ENCODE measurements at regions not wholly inside any gene's neighbourhood (a gene's known extent, or its start where the extent isn't known, plus 50 kb on each side); places are given as distances from the start of the nearest gene placed in this dataset.
"Not testable (repeated sequence)": the region's sequence is repeated elsewhere in the genome, so short reads cannot be mapped to it uniquely, and the experiment has no call there.

- no peak for DNase-seq
Observed at GRCh38 chr6:3921663-3922062, 72.5 kb downstream of the FAM50B start.

GRCh38 chr6:3922619-3923018, 73.4 kb downstream of the FAM50B start:
- not testable (repeated sequence) for DNase-seq

GRCh38 chr6:3925223-3926149, 76.3 kb downstream of the FAM50B start:
- DNase-seq, result peak in 1 of 2 experiments; percentile 8

GRCh38 chr6:3926150-3926482, 76.9 kb downstream of the FAM50B start:
- DNase-seq, result no peak

- DNase-seq, result no peak
Observed at GRCh38 chr6:3928111-3928510, 78.9 kb downstream of the FAM50B start.

- DNase-seq, result no peak
Observed at GRCh38 chr6:3929281-3929798, 80.2 kb downstream of the FAM50B start.

- no peak for DNase-seq
Observed at GRCh38 chr6:3937438-3937837, 88.3 kb downstream of the FAM50B start.

- no peak for DNase-seq
Observed at GRCh38 chr6:3938715-3939367, 89.7 kb downstream of the FAM50B start.

- DNase-seq, result no peak
Observed at GRCh38 chr6:3939368-3939958, 90.3 kb downstream of the FAM50B start.

- DNase-seq, result no peak
Observed at GRCh38 chr6:3939964-3940363, 90.8 kb downstream of the FAM50B start.

- no peak for DNase-seq
Observed at GRCh38 chr6:3940703-3941102, 91.5 kb downstream of the FAM50B start.

GRCh38 chr6:3943331-3943765, 94.2 kb downstream of the FAM50B start:
- DNase-seq, result no peak

- DNase-seq, result no peak
Observed at GRCh38 chr6:3944246-3944645, 95.1 kb downstream of the FAM50B start.

GRCh38 chr6:3946778-3947177, 97.6 kb downstream of the FAM50B start:
- DNase-seq, result no peak

GRCh38 chr6:3948866-3949265, 99.7 kb downstream of the FAM50B start:
- DNase-seq, result no peak

- DNase-seq, result no peak
Observed at GRCh38 chr6:3949521-3949920, 100.3 kb downstream of the FAM50B start.

GRCh38 chr6:3956054-3956453, 106.9 kb downstream of the FAM50B start:
- DNase-seq, result no peak

GRCh38 chr6:3957321-3957720, 108.1 kb downstream of the FAM50B start:
- no peak for DNase-seq

GRCh38 chr6:3958255-3958654, 109.1 kb downstream of the FAM50B start:
- DNase-seq, result no peak

GRCh38 chr6:3959385-3959784, 110.2 kb downstream of the FAM50B start:
- no peak for DNase-seq

GRCh38 chr6:3960754-3961361, 111.7 kb downstream of the FAM50B start:
- no peak for DNase-seq

GRCh38 chr6:3961581-3962215, 112.5 kb downstream of the FAM50B start:
- DNase-seq, result no peak
